ENCODE measurements at regions not wholly inside any gene's neighbourhood (a gene's known extent, or its start where the extent isn't known, plus 50 kb on each side); places are given as distances from the start of the nearest gene placed in this dataset.

GRCh38 chr1:214833178-214833756 is 230.3 kb downstream of the CENPF start:
- no CpG with 5 or more reads among the region's 2 CpGs for WGBS, 2 experiments (ENCODE audit: extremely low coverage in 2 of 2, insufficient read length in 1 of 2)
- BruUV-seq (replicated peaks) = no TSS peak
- H3K27me3 ChIP-seq (ENCODE audit: control insufficient read depth, insufficient read depth, low read length) = no peaks in the 10 kb centered on the region
- DNase-seq (peak; percentile 83), ATAC-seq (ENCODE audit: low read depth) (peak; percentile 79)
- no peak overlapping the region for H2AK5ac ChIP-seq (ENCODE audit: low read depth, low read length)
- H3K9me1 ChIP-seq (ENCODE audit: insufficient read depth, low read length) = peaks cover 6% of the 10 kb centered on the region; the same call in 1 of the 2 replicates
- H3K14ac ChIP-seq (replicated peaks; ENCODE audit: low read depth, low read length) = no peak overlapping the region
- H2AK9ac ChIP-seq (replicated peaks; ENCODE audit: low read depth, low read length, poor library complexity) = no peak overlapping the region
- H4K8ac ChIP-seq (ENCODE audit: low read depth in 2 of 2, low read length in 2 of 2) = no peak overlapping the region
- H3K4me1 ChIP-seq (ENCODE audit: control insufficient read depth, insufficient read depth, low read length) = peaks cover 6% of the 10 kb centered on the region
- in situ Hi-C loops (cut with MboI; ENCODE audit: low sequenced_read_pairs) (no loop called here), dilution Hi-C loops (cut with HindIII; ENCODE audit: low sequenced_read_pairs, unreplicated experiment) (no loop called here), intact Hi-C loops (cut with micrococcal nuclease) (no loop called here)
- peak overlapping the region; percentile 58 for H2BK5ac ChIP-seq (ENCODE audit: low read depth, low read length, poor library complexity, severe bottlenecking)
- H3K23ac ChIP-seq (ENCODE audit: low read depth, low read length) = no peak overlapping the region
- H3K56ac ChIP-seq (ENCODE audit: extremely low read depth, insufficient read depth, low read length) = no peak overlapping the region
- no peaks in the 10 kb centered on the region for H3K79me1 ChIP-seq (ENCODE audit: low read depth in 1 of 2, low read length in 2 of 2)
- TF ChIP-seq CEBPB (IDR thresholded peaks at IDR 0.05; ENCODE audit: low read depth, low read length) (no peak), CHD1 (IDR thresholded peaks at IDR 0.05; ENCODE audit: low read depth, low read length) (no peak), NFE2L2 (IDR thresholded peaks at IDR 0.05; ENCODE audit: low read depth, low read length) (no peak), RCOR1 (IDR thresholded peaks at IDR 0.05; ENCODE audit: insufficient replicate concordance, low read length) (no peak)
- no peaks in the 10 kb centered on the region; the same call in 1 of the 2 replicates for H3K9me3 ChIP-seq (ENCODE audit: control insufficient read depth, insufficient read depth, low read length)
- no peaks in the 10 kb centered on the region for H3K36me3 ChIP-seq (ENCODE audit: control insufficient read depth, insufficient read depth, low read length)
- H4K91ac ChIP-seq (ENCODE audit: insufficient read depth, low read depth, low read length) = no peak overlapping the region
- no peak overlapping the region for H3K27ac ChIP-seq (ENCODE audit: insufficient read depth, low read length)
- H3K4ac ChIP-seq (ENCODE audit: low read depth, low read length) = no peak overlapping the region
- no peak overlapping the region for H2AFZ ChIP-seq (replicated peaks; ENCODE audit: low read length, poor library complexity)
- POLR2A ChIA-PET (ENCODE audit: unreplicated experiment) = no interaction called here
- H4K5ac ChIP-seq (ENCODE audit: low read depth, low read length) = no peak overlapping the region
- H2BK120ac ChIP-seq (ENCODE audit: low read depth, low read length) = no peak overlapping the region
- no peak overlapping the region for H3K4me3 ChIP-seq (ENCODE audit: insufficient read depth, low read depth, low read length)
- CTCF ChIA-PET = no interaction called here
- H3K18ac ChIP-seq (ENCODE audit: low read depth, low read length) = no peak overlapping the region
- H3K9ac ChIP-seq (ENCODE audit: low read depth, low read length) = no peak overlapping the region
- no peaks in the 10 kb centered on the region for H4K20me1 ChIP-seq (ENCODE audit: insufficient read depth, low read length)
- H2BK20ac ChIP-seq (ENCODE audit: low read depth, low read length) = no peak overlapping the region
- no peak overlapping the region for H2BK15ac ChIP-seq (ENCODE audit: low read depth, low read length)
- H3K4me2 ChIP-seq (ENCODE audit: low read depth, low read length) = peak overlapping the region; percentile 16; the same call in 1 of the 2 replicates

Data from IMR-90 (cell line).